Osteocyte (in vitro differentiated cells): ENCODE measurements at regions not wholly inside any gene's neighbourhood (a gene's known extent, or its start where the extent isn't known, plus 50 kb on each side); places are given as distances from the start of the nearest gene placed in this dataset.

Experiments
- DNase-seq: peaks from one replicate; pipeline ENCODE4 v3.0.0; 2021; ENCODE audit warnings: mixed read lengths; ENCODE audit not compliant: unreplicated experiment; ENCODE audit errors: extremely low spot score
- H3K27ac Mint-ChIP-seq: one replicate; pipeline ENCODE4 v1.8.0; 2021; ENCODE audit warnings: mild to moderate bottlenecking, mixed read lengths; ENCODE audit not compliant: unreplicated experiment
- H3K27me3 Mint-ChIP-seq: one replicate; pipeline ENCODE4 v1.8.0; 2021; ENCODE audit warnings: mixed read lengths; ENCODE audit not compliant: unreplicated experiment
- H3K36me3 Mint-ChIP-seq: one replicate; pipeline ENCODE4 v1.8.0; 2021; ENCODE audit warnings: mixed read lengths; ENCODE audit not compliant: unreplicated experiment
- H3K4me1 Mint-ChIP-seq: one replicate; pipeline ENCODE4 v1.8.0; 2021; ENCODE audit warnings: mixed read lengths; ENCODE audit not compliant: unreplicated experiment
- H3K4me3 Mint-ChIP-seq: one replicate; pipeline ENCODE4 v1.8.0; 2021; ENCODE audit warnings: mild to moderate bottlenecking, moderate library complexity, mixed read lengths; ENCODE audit not compliant: unreplicated experiment
- H3K9me3 Mint-ChIP-seq: one replicate; pipeline ENCODE4 v1.8.0; 2021; ENCODE audit warnings: mixed read lengths; ENCODE audit not compliant: unreplicated experiment
- CTCF ChIP-seq: fragments of 200-600 bp; sonication (generic); IDR thresholded peaks from 2 replicates; pipeline ENCODE4 v1.5.0; 2021; ENCODE audit warnings: antibody characterized with exemption, mild to moderate bottlenecking, moderate library complexity

DNA sequence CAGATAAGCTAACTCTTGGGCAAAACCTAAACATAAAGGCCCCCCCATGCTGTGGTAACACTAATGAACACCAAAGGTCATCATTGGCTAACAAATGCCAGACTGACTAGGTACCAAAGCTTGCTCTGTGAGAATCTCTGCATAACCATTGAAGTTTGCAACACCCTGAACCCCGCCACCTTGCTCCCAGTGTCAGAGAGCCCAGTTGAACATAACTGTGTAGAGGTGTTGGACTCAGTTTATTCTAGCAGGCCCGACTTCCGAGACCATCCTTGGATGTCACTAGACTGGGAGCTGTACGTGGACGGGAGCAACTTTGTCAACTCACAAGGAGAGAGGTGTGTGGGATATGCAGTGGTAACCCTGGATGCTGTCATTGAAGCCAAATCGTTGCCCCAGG, 602.2 kb downstream of the UQCRFS1 start:
- H3K4me1 Mint-ChIP-seq: no peaks in the 10 kb centered on the region
- no peak overlapping the region for H3K4me3 Mint-ChIP-seq
- no peak for TF ChIP-seq CTCF
- H3K36me3 Mint-ChIP-seq: peaks cover 4% of the 10 kb centered on the region
- H3K27ac Mint-ChIP-seq: no peak overlapping the region
- no peaks in the 10 kb centered on the region for H3K27me3 Mint-ChIP-seq
- DNase-seq: no peak
- peaks cover 40% of the 10 kb centered on the region for H3K9me3 Mint-ChIP-seq

DNA sequence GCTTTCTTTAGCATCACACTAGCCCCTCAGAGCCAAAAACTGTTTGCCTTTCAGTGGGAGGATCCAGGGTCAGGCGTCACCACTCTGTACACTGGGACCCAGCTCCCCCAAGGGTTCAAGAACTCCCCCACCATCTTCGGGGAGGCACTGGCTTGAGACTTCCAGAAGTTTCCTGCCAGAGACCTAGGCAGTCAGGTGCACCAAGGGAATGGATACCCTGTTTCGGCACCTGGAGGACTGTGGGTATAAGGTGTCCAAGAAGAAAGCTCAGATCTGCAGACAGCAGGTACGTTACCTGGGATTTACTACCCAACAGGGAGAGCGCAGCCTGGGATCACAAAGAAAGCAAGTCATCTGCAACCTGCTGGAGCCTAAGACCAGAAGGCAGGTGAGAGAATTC, 603.0 kb downstream of the UQCRFS1 start:
- H3K27ac Mint-ChIP-seq: no peak overlapping the region
- DNase-seq: no peak
- no peaks in the 10 kb centered on the region for H3K4me1 Mint-ChIP-seq
- H3K9me3 Mint-ChIP-seq: peaks cover 33% of the 10 kb centered on the region
- H3K27me3 Mint-ChIP-seq: no peaks in the 10 kb centered on the region
- peaks cover 4% of the 10 kb centered on the region for H3K36me3 Mint-ChIP-seq
- H3K4me3 Mint-ChIP-seq: no peak overlapping the region
- no peak for TF ChIP-seq CTCF

GRCh38 chr19:28609091-28609755, 603.7 kb downstream of the UQCRFS1 start:
- Mint-ChIP-seq H3K9me3 (peaks cover 29% of the 10 kb centered on the region), H3K27me3 (no peaks in the 10 kb centered on the region), H3K36me3 (peaks cover 4% of the 10 kb centered on the region), H3K27ac (no peak overlapping the region), H3K4me1 (no peaks in the 10 kb centered on the region), H3K4me3 (no peak overlapping the region)
- TF ChIP-seq CTCF: no peak
- no peak for DNase-seq

- no peaks in the 10 kb centered on the region for H3K4me1 Mint-ChIP-seq
- peaks cover 4% of the 10 kb centered on the region for H3K36me3 Mint-ChIP-seq
- peaks cover 24% of the 10 kb centered on the region for H3K9me3 Mint-ChIP-seq
- H3K27ac Mint-ChIP-seq: no peak overlapping the region
- DNase-seq: no peak
- no peak overlapping the region for H3K4me3 Mint-ChIP-seq
- TF ChIP-seq CTCF: no peak
- H3K27me3 Mint-ChIP-seq: no peaks in the 10 kb centered on the region
Measured at GRCh38 chr19:28608292-28608691, 604.7 kb downstream of the UQCRFS1 start.

DNA sequence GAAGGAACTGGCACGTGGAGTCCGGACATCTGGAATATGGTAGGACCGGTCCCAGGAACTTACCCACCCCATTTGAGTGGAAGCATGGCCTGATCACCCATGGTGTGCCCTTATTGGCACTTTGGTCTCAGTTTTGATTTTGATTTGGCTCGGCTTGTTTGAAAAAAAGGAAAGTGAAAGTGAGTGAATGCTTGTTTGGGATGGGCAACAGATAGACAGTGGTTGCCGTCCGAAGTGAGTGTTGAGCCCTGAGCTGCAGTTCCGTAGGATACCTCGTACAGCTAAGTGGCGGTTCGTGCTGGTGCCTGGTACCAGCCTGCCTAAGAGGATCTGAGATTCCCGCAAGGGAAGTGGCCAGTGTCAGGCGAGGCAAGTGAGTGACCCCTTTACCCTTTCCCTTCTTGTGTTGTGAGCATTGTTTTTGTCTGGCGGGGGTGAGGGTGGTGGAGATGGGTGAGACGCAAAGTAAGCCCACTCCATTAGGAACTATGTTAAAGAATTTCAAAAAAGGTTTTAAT, 605.8 kb downstream of the UQCRFS1 start:
- Mint-ChIP-seq H3K36me3 (peaks cover 4% of the 10 kb centered on the region), H3K27me3 (no peaks in the 10 kb centered on the region), H3K4me3 (no peak overlapping the region), H3K4me1 (no peaks in the 10 kb centered on the region), H3K9me3 (peaks cover 17% of the 10 kb centered on the region), H3K27ac (no peak overlapping the region)
- TF ChIP-seq CTCF: no peak
- DNase-seq: no peak
